HG03060 (cell line): ENCODE measurements at regions not wholly inside any gene's neighbourhood (a gene's known extent, or its start where the extent isn't known, plus 50 kb on each side); places are given as distances from the start of the nearest gene placed in this dataset.
"Not testable (repeated sequence)": the region's sequence is repeated elsewhere in the genome, so short reads cannot be mapped to it uniquely, and the experiment has no call there.

Source experiments
- ATAC-seq: cut with Tn5 transposase; IDR thresholded peaks from one replicate; pipeline ENCODE4 v1.9.1; 2021; ENCODE audit warnings: low read depth, moderate number of reproducible peaks; ENCODE audit not compliant: unreplicated experiment

- ATAC-seq: no peak
Measured at GRCh38 chr2:13143451-13143850, 426.7 kb downstream of the TRIB2 start.

- ATAC-seq: no peak
Measured at GRCh38 chr2:13156916-13157315, 440.2 kb downstream of the TRIB2 start.

GRCh38 chr2:13158466-13158865 lies 441.7 kb downstream of the TRIB2 start:
- ATAC-seq: no peak

GRCh38 chr2:13180729-13181128 lies 464.0 kb downstream of the TRIB2 start:
- no peak for ATAC-seq

- peak; percentile 78 for ATAC-seq
Measured at GRCh38 chr2:13193075-13193474, 476.3 kb downstream of the TRIB2 start.

GRCh38 chr2:13193900-13194299 lies 477.2 kb downstream of the TRIB2 start:
- peak; percentile 38 for ATAC-seq

- ATAC-seq: no peak
Measured at GRCh38 chr2:13195270-13195669, 478.5 kb downstream of the TRIB2 start.

GRCh38 chr2:13197248-13197647 lies 480.5 kb downstream of the TRIB2 start:
- ATAC-seq: no peak

GRCh38 chr2:13201924-13202323 lies 485.2 kb downstream of the TRIB2 start:
- no peak for ATAC-seq

- no peak for ATAC-seq
Measured at GRCh38 chr2:13212115-13212514, 495.4 kb downstream of the TRIB2 start.

- no peak for ATAC-seq
Measured at GRCh38 chr2:13218205-13218604, 501.5 kb downstream of the TRIB2 start.

- ATAC-seq: no peak
Measured at GRCh38 chr2:13227578-13227977, 510.8 kb downstream of the TRIB2 start.

- no peak for ATAC-seq
Measured at GRCh38 chr2:13230221-13230620, 513.5 kb downstream of the TRIB2 start.

GRCh38 chr2:13240061-13240460 lies 523.3 kb downstream of the TRIB2 start:
- no peak for ATAC-seq

- no peak for ATAC-seq
Measured at GRCh38 chr2:13240789-13241487, 524.2 kb downstream of the TRIB2 start.

GRCh38 chr2:13252615-13253014 lies 535.9 kb downstream of the TRIB2 start:
- ATAC-seq: no peak

- ATAC-seq: no peak
Measured at GRCh38 chr2:13255485-13255884, 538.7 kb downstream of the TRIB2 start.

- no peak for ATAC-seq
Measured at GRCh38 chr2:13260402-13260801, 543.7 kb downstream of the TRIB2 start.

GRCh38 chr2:13266166-13266565 lies 549.4 kb downstream of the TRIB2 start:
- no peak for ATAC-seq

- ATAC-seq: no peak
Measured at GRCh38 chr2:13284688-13285087, 568.0 kb downstream of the TRIB2 start.

- peak; percentile 49 for ATAC-seq
Measured at GRCh38 chr2:13289310-13289709, 572.6 kb downstream of the TRIB2 start.

- not testable (repeated sequence) for ATAC-seq
Measured at GRCh38 chr2:13308478-13308805, 591.7 kb downstream of the TRIB2 start.

GRCh38 chr2:13308989-13309388 lies 592.3 kb downstream of the TRIB2 start:
- ATAC-seq: no peak
